ENCODE measurements at regions not wholly inside any gene's neighbourhood (a gene's known extent, or its start where the extent isn't known, plus 50 kb on each side); places are given as distances from the start of the nearest gene placed in this dataset.

- DNase-seq, result no peak
Observed at GRCh38 chr1:221832151-221832550, 90.3 kb upstream of the DUSP10 start.

DNA sequence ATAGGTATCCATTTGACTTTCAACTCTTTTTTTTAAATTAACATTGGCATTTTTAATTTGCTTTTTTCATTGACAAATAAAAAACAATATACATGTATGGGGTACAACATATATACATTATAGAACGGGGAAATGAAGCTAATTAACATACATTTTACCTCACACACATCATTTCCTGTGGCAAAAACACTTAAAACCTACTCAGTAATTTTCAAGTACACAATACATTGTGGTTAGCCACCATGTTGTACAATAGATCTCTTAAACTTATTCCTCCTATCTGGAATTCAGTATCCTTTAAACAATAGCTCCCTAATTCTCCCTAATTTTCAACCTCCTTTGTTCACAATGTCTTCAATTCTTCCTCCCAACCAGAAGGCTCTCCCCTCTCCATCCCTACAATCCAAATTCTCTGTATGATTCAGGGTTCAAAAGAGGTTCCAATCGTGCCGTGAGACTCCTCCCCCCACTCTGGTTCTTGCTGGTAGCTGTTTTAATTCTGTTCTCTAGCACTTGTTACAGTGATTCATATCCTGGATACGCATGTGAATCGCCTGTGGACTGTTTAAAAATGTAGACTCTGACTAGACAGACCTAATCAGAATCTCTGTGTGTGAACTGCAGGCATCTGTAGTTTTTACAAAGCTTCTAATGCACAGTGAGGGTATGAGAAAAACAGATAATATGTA is 87.6 kb upstream of the DUSP10 start:
- DNase-seq, result no peak

- DNase-seq, result no peak
Observed at GRCh38 chr1:221827307-221827642, 85.4 kb upstream of the DUSP10 start.

DNA sequence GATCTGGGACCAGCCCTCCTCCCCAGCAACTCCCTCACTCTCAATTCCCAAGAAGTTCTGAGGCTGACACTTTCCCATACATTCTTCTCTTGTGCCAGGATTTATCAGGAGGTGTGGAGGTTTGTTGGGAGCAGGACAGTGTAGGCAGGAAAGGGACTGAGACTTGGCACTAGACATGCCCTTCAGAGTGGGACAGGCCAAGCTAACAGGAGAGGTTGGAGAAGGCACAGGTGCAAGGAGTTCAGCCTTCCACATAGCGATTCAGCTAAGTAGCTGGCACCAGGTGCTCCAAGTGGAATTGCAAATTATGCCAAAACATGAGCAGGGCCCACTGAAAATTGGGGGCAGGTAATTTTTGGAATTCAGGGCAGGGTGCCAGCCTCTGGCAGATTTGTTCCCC is 83.0 kb upstream of the DUSP10 start:
- no peak for DNase-seq

DNA sequence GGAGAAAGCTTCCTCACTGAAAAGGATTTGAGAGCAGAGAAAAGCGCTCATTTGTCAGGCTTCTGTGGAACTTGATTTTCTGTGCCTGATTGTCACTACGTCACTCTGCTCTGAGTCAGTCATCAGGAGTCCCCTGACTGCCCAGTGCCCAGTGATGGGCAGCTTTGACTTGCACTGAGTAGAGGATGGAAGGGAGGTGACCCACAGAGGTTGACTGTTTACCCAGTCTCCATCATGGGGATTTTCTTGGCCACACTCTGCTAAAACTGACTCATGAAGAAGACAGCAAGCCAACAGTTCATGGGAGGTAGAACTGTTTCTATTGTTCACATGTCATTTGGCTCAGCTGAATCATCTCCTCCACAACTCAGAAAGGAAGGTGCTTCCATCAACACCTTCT is 82.1 kb upstream of the DUSP10 start:
- no peak for DNase-seq

GRCh38 chr1:221823561-221823960 is 81.7 kb upstream of the DUSP10 start:
- DNase-seq, result no peak

DNA sequence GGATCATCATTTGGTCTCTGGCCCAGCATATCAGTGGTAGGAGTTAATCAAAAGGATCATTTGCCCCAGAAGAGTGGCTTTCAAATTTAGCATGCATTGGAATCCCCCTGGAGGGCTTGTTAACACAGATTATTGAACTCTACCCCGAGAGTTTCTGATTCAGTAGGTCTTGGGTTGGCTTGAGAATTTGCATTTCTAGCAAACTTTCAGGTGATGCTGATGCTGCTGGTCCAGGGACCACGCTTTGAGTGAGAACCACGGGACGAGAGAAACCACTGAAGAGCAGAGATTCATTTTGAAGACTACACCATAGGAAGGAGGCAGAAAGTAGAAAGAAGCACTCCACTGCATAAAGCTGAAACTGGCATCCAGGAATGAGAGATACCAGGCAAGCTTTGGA is 81.3 kb upstream of the DUSP10 start:
- DNase-seq, result no peak

GRCh38 chr1:221822591-221822990 is 80.7 kb upstream of the DUSP10 start:
- no peak for DNase-seq

DNA sequence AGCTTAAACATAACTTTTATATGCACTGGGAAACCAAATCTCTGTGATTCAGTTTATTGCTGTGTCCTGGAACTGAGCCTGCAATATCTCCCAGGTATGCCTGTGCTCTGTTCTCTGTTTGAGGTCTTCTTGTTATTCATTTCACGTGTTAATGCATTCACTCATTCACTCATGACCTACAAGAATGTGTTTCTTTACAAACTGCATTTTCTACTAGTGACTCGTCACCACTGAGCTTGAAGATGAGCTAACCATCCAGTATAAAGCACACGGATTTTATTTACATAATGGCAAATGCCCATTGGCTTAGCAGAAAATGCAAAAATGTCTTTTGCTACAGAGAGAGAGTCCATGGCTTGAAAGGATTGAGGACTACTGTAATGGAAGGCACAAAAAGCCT is 75.0 kb upstream of the DUSP10 start:
- no peak for DNase-seq

- no peak for DNase-seq
Observed at GRCh38 chr1:221815660-221816059, 73.8 kb upstream of the DUSP10 start.

- no peak for DNase-seq
Observed at GRCh38 chr1:221813887-221814286, 72.0 kb upstream of the DUSP10 start.

DNA sequence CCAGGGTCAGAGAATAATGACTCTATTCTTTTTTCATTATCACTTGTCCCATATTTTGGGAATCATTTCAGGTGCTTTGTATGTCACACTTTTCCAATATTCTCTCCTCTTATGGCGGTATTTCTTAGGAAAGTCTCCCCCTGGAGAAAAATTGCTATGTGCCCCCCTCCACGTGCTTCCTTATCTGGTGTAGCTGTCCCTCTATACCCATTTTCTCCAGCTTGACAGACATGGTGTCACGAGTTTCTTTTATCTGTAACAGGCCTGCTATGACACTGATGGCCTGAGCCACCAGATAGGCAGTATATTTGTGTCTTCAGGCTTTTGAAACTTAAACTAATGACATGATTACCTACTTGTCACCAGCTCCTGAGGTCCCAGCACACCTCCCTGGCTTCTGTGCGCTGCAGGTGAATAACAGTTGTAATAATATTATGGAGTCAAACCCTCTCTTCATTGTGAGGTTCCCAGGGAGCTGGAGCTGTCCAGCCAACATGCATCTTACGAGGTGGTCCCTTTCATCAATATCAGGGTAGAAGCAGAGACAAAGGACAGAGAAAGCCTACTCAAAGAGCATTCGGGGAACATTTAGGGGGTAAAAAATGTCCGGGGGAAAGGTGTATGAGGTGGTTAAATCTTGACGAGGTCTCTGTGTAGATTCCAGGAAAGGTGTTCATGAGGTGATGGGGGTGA is 71.2 kb upstream of the DUSP10 start:
- peak; percentile 58 for DNase-seq

DNA sequence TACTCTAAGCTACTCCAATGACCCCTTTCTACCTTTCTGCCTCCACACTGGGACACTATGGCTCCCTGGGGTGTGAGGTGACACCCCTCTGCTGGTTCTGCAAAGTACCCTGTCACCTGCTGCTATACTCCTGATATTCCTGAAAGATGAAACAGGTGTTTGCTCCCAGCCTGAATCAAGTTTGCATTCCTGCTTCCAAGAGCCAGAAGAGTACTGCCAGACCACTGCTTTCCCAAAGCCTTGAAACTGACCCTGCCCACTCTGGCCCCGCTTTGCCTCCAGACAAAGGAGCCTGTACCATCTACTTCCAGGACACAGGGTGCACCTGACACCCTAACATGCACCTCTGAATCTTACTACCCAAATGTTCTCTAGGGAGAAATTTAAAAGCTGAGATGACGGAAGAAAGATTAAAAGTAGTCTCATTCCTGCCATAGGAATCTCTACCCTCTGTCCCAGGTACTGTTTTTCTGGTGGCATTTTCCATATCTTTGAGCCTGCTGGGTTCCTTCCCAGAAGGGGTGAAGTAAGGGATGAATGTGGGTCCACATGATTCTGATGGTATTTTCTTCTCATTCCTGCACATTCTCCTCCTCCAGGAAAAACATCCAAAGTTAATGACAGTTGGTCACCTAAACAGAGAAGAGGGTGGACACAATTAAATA is 70.3 kb upstream of the DUSP10 start:
- DNase-seq, result no peak

DNA sequence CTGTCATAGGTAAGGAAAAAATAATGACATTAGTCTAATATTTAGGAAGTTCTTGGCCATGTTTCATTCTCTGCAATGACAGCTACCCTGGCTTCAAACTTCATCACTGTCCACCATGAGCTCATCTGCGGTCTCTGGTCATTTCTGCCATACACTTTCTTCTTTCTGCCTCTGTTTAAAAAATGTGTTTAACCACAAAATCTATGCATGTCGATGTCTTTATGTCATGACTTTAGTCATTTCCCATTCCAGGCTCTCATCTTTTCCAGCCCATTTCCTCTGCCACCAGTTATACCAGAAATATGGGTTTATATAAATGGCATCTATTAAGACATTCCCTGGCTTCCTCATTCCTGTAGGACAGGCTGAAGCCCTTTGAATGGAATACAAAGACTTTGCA is 68.5 kb upstream of the DUSP10 start:
- DNase-seq, result no peak

GRCh38 chr1:221809091-221810029 is 67.5 kb upstream of the DUSP10 start:
- peak; percentile 54 for DNase-seq

DNA sequence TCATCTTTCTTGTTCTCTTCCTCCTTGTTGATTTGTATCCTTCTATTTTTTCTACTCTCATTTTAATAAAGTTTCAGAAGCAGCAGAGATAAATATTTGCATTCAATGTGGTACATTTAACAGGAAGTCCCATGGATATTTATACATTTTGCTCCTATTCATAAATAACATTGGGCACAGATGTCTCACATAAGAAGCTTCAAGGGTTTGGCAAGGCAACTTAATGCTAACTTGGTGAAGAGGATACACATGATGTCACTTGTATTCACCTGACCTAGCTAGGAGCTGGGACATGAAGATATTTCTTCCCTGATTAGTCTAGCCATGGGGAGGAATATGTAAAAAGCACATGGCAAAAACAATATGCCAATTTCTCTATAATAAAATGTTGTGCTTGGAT is 65.1 kb upstream of the DUSP10 start:
- no peak for DNase-seq

- DNase-seq, result no peak
Observed at GRCh38 chr1:221806236-221806635, 64.3 kb upstream of the DUSP10 start.

DNA sequence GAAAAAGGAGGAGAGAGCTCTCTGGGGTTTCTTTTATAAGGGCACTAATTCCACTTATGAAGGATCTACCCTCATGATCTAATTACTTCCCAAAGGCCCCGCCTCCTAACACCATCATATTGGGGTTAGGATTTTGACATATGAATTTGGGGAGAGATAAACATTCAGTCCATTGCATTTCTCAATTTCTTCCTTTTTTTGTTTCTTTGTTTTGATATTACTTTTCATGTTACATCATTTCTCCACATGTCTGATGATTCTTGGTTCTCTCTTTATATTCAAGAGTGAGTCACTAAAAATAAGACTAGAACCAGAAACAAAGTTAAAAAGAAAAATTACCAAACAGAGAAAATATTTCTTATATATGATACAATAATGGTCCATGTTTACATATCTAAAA is 63.2 kb upstream of the DUSP10 start:
- DNase-seq, result no peak

GRCh38 chr1:221804303-221804702 is 62.4 kb upstream of the DUSP10 start:
- no peak for DNase-seq

- no peak for DNase-seq
Observed at GRCh38 chr1:221801773-221802516, 60.1 kb upstream of the DUSP10 start.

DNA sequence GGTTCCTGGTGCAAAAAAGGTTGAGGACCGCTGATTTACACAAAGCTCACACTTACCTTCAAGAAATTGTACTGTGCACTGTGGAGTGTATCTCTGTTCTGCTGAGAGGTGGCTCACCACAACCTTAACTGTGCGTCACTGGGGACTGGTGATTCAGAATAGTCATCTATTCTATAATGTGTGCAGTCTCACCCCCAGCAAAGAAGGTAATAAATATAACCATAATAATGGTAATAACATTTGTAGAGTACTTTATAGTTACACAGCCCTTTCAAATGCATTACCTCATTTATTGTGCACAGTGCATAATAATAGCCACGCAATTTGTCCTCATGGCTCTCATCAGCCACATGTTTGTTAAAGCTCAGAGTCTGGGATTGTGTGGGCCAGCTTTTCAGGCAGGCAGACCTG is 59.4 kb upstream of the DUSP10 start:
- no peak for DNase-seq

DNA sequence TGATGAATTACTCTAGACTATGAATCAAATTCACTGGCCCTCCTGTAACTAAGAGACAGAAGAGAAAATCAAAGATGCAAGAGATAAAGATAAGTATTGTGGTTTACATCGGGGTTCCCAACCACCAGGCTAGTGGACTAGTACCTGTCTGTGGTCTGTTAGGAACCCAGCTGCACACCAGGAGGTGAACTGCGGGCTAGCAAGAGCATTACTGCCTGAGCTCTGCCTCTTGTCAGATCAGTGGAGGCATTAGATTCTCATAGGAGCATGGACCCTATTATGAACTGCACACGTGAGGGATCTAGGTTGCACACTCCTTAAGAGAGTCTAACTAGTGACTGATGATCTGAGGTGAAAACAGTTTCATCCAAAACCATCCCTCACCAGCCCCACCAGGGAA is 58.9 kb upstream of the DUSP10 start:
- no peak for DNase-seq

- DNase-seq, result no peak
Observed at GRCh38 chr1:221797506-221797905, 55.6 kb upstream of the DUSP10 start.

All from hematopoietic multipotent progenitor cell treated with erythropoietin and hydrocortisone succinate and interleukin-3 and kit ligand, for 6 days (in vitro differentiated cells).